Fibroblast of lung (primary cell): ENCODE measurements at regions not wholly inside any gene's neighbourhood (a gene's known extent, or its start where the extent isn't known, plus 50 kb on each side); places are given as distances from the start of the nearest gene placed in this dataset.

Source experiments
- DNase-seq, 2 donors: peaks; one replicate each; pipeline versions ENCODE4 v3.0.0 to v3.0.0-alpha.2; 2010; ENCODE audit warnings: low read depth in 2 of 2
- H2AFZ ChIP-seq: 2 replicates; pipeline ENCODE4 v1.5.1; 2012; ENCODE audit warnings: low read length, control low read depth, inconsistent platforms
- H3K27ac ChIP-seq: 2 replicates; pipeline ENCODE4 v1.5.1; 2011; ENCODE audit warnings: low read length, control low read depth; ENCODE audit not compliant: insufficient read depth
- H3K27me3 ChIP-seq: 2 replicates; pipeline ENCODE4 v1.5.1; 2011; ENCODE audit warnings: mild to moderate bottlenecking, low read length; ENCODE audit not compliant: control insufficient read depth, insufficient read depth
- H3K36me3 ChIP-seq: 2 replicates; pipeline ENCODE4 v1.5.1; 2011; ENCODE audit warnings: low read length; ENCODE audit not compliant: control insufficient read depth, insufficient read depth
- H3K4me1 ChIP-seq: 2 replicates; pipeline ENCODE4 v1.5.1; 2011; ENCODE audit warnings: low read length; ENCODE audit not compliant: control insufficient read depth, insufficient read depth; ENCODE audit errors: extremely low read depth
- H3K4me2 ChIP-seq: 2 replicates; pipeline ENCODE4 v1.5.1; 2011; ENCODE audit warnings: low read length, control low read depth; ENCODE audit not compliant: insufficient read depth; ENCODE audit errors: extremely low read depth
- H3K4me3 ChIP-seq, 4 experiments: fragments of 200-600 bp in 1 of 4; sonication (generic) in 1 of 4; replicated peaks in 1 of 4; 2 replicates each; pipeline ENCODE4 v1.5.1; 2011 to 2016; ENCODE audit warnings: low read length in 4 of 4, low read depth in 3 of 4, mild to moderate bottlenecking in 3 of 4, control low read depth in 2 of 4, inconsistent platforms in 1 of 4, mixed read lengths in 1 of 4; ENCODE audit not compliant: insufficient read depth in 1 of 4; ENCODE audit errors: control extremely low read depth in 1 of 4
- H3K79me2 ChIP-seq: 2 replicates; pipeline ENCODE4 v1.5.1; 2012; ENCODE audit warnings: mild to moderate bottlenecking, low read length, inconsistent platforms; ENCODE audit not compliant: control insufficient read depth, insufficient read depth
- H3K9ac ChIP-seq: 2 replicates; pipeline ENCODE4 v1.5.1; 2011; ENCODE audit warnings: mild to moderate bottlenecking, low read length, control low read depth; ENCODE audit not compliant: insufficient read depth
- H3K9me3 ChIP-seq: 2 replicates; pipeline ENCODE4 v1.5.1; 2012; ENCODE audit warnings: low read depth, low read length; ENCODE audit not compliant: control insufficient read depth, insufficient read depth
- H4K20me1 ChIP-seq: 2 replicates; pipeline ENCODE4 v1.5.1; 2011; ENCODE audit warnings: low read length; ENCODE audit not compliant: control insufficient read depth, insufficient read depth; ENCODE audit errors: extremely low read depth
- EZH2 ChIP-seq: IDR thresholded peaks from 2 replicates; pipeline ENCODE4 v1.5.1; 2012; ENCODE audit warnings: low read length, control low read depth, mild to moderate bottlenecking; ENCODE audit errors: missing control alignments
- TF ChIP-seq, protein P1 (sequence below), 2 donors: IDR thresholded peaks in 1 of 2; conservative IDR thresholded peaks in 1 of 2; 1 replicate in 1 of 2; 2 replicates in 1 of 2; pipeline ENCODE4 v1.5.1; 2011 to 2012; ENCODE audit warnings: low read length in 2 of 2, control low read depth in 1 of 2, inconsistent platforms in 1 of 2, low read depth in 1 of 2, mild to moderate bottlenecking in 1 of 2

GRCh38 chr13:26967119-26968038 lies 204.2 kb downstream of the USP12 start:
- H3K79me2 ChIP-seq = no peaks in the 10 kb centered on the region
- H3K4me1 ChIP-seq = peaks cover 6% of the 10 kb centered on the region
- no peak overlapping the region for H2AFZ ChIP-seq
- H4K20me1 ChIP-seq = no peaks in the 10 kb centered on the region
- DNase-seq = peak in 1 of 2 donors; percentile 59
- H3K27me3 ChIP-seq = peaks cover 21% of the 10 kb centered on the region
- no peak overlapping the region for H3K27ac ChIP-seq
- H3K36me3 ChIP-seq = no peaks in the 10 kb centered on the region
- H3K4me2 ChIP-seq = peak overlapping the region; percentile 18
- no peak overlapping the region for H3K9ac ChIP-seq
- no peak overlapping the region for H3K4me3 ChIP-seq
- TF ChIP-seq EZH2 = no peak
- TF ChIP-seq, protein P1, sequence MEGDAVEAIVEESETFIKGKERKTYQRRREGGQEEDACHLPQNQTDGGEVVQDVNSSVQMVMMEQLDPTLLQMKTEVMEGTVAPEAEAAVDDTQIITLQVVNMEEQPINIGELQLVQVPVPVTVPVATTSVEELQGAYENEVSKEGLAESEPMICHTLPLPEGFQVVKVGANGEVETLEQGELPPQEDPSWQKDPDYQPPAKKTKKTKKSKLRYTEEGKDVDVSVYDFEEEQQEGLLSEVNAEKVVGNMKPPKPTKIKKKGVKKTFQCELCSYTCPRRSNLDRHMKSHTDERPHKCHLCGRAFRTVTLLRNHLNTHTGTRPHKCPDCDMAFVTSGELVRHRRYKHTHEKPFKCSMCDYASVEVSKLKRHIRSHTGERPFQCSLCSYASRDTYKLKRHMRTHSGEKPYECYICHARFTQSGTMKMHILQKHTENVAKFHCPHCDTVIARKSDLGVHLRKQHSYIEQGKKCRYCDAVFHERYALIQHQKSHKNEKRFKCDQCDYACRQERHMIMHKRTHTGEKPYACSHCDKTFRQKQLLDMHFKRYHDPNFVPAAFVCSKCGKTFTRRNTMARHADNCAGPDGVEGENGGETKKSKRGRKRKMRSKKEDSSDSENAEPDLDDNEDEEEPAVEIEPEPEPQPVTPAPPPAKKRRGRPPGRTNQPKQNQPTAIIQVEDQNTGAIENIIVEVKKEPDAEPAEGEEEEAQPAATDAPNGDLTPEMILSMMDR (conservative IDR thresholded peaks at IDR 0.05 in 1 of 2, IDR thresholded peaks at IDR 0.05 in 1 of 2; ENCODE audit: low read depth in 1 of 2, low read length in 2 of 2) = no peak
- no peaks in the 10 kb centered on the region for H3K9me3 ChIP-seq

DNA sequence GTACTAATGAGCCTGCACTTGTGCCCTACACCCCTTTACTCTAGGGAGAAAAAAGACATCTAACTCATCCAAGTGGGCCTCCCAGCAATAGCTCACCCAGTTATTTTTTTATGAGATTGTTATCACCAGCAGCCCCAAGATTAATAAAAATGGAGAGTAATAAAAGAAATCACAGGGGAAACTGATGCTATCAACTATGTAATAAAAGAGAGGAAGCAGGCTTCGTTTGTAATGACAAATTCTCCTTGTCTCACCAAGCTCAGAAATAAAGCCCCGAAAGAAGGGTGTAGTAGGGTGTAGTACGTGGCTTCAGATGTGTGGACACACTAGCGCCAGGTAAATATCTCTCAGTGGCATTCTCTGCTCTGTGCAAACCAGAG lies 204.9 kb downstream of the USP12 start:
- no peaks in the 10 kb centered on the region for H3K36me3 ChIP-seq
- H4K20me1 ChIP-seq = no peaks in the 10 kb centered on the region
- TF ChIP-seq EZH2 = no peak
- TF ChIP-seq, protein P1 (conservative IDR thresholded peaks at IDR 0.05 in 1 of 2, IDR thresholded peaks at IDR 0.05 in 1 of 2; ENCODE audit: low read depth in 1 of 2, low read length in 2 of 2) = no peak
- no peak overlapping the region for H2AFZ ChIP-seq
- H3K27ac ChIP-seq = no peak overlapping the region
- H3K9me3 ChIP-seq = no peaks in the 10 kb centered on the region
- H3K9ac ChIP-seq = no peak overlapping the region
- no peak overlapping the region for H3K4me3 ChIP-seq
- H3K4me2 ChIP-seq = no peak overlapping the region
- DNase-seq = no peak
- H3K27me3 ChIP-seq = peaks cover 21% of the 10 kb centered on the region
- H3K4me1 ChIP-seq = peaks cover 6% of the 10 kb centered on the region
- H3K79me2 ChIP-seq = no peaks in the 10 kb centered on the region

DNA sequence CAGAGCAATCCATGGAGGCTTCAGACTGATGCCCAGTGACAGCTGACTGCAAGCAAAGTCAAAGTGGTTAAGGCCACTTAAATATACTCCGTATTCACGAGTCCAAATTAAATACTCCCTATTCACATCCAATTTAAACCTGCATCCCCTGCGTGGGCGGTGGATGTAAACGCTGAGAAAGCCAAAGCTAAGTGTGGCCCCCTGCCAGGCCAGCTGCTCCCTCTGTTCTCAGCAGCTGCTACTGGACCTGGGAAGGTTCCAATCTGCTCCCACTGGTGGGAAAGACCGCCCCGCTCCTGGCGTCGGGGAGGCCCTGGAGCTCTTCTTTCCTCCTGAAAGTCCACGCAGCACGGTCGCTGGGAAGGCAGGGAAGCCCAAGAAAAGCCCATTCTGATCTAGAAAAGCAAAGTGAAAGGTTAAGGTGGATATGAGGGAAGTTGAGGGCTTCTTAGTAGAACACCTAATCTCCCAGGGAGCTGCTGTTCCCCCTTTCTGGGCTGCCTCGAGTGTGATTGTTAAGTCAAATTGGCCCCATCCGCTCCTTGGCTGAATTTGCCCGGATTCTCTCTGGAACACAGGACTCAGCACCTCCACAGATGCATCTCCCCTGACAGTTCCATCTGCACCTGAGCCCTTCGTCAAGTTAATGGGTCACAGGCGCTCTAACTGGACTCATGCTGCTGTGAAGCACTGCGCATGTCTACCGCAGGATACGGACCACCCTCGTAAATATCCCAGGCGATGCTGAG lies 205.5 kb downstream of the USP12 start:
- Histone ChIP-seq H2AFZ (no peak overlapping the region), H3K36me3 (no peaks in the 10 kb centered on the region), H4K20me1 (no peaks in the 10 kb centered on the region), H3K9ac (no peak overlapping the region), H3K27me3 (peaks cover 21% of the 10 kb centered on the region), H3K4me1 (peaks cover 6% of the 10 kb centered on the region), H3K27ac (no peak overlapping the region), H3K9me3 (no peaks in the 10 kb centered on the region), H3K4me3 (no peak overlapping the region), H3K4me2 (peak overlapping the region; percentile 13), H3K79me2 (no peaks in the 10 kb centered on the region)
- peak; percentile 77 to 84 for DNase-seq
- TF ChIP-seq EZH2 = peak; percentile 30
- TF ChIP-seq, protein P1 (conservative IDR thresholded peaks at IDR 0.05 in 1 of 2, IDR thresholded peaks at IDR 0.05 in 1 of 2; ENCODE audit: low read depth in 1 of 2, low read length in 2 of 2) = no peak
